HL-60 (cell line): ENCODE measurements at regions not wholly inside any gene's neighbourhood (a gene's known extent, or its start where the extent isn't known, plus 50 kb on each side); places are given as distances from the start of the nearest gene placed in this dataset.

Experiments used
- DNase-seq, 2 experiments: peaks; one replicate each; pipeline ENCODE4 v3.0.0-alpha.2; 2010 to 2020; ENCODE audit warnings: low read depth in 1 of 2, low spot score in 1 of 2
- H3K27ac ChIP-seq: fragments of 250-450 bp; sonication (Bioruptor Pico); replicated peaks from 2 replicates; pipeline ENCODE4 v1.5.1; 2020; ENCODE audit warnings: mild to moderate bottlenecking, moderate library complexity
- H3K27me3 ChIP-seq: fragments of 250-450 bp; sonication (Bioruptor Pico); 2 replicates; pipeline ENCODE4 v1.5.1; 2021; ENCODE audit warnings: mild to moderate bottlenecking, moderate library complexity; ENCODE audit not compliant: insufficient read depth, poor library complexity, severe bottlenecking
- H3K4me3 ChIP-seq: replicated peaks from 2 replicates; pipeline ENCODE4 v1.5.1; 2011; ENCODE audit warnings: mild to moderate bottlenecking, control low read depth, low read length; ENCODE audit not compliant: insufficient read depth
- CTCF ChIP-seq: IDR thresholded peaks from one replicate; pipeline ENCODE4 v1.5.1; 2011; ENCODE audit warnings: low read length, control low read depth, inconsistent platforms; ENCODE audit not compliant: insufficient read depth
- GABPA ChIP-seq: IDR thresholded peaks from 2 replicates; pipeline ENCODE4 v1.6.1; 2012; ENCODE audit warnings: low read depth
- POLR2AphosphoS5 ChIP-seq: IDR thresholded peaks from 2 replicates; pipeline ENCODE4 v1.6.1; 2012; ENCODE audit warnings: low read depth
- REST ChIP-seq: IDR thresholded peaks from 2 replicates; pipeline ENCODE4 v1.6.1; 2012; ENCODE audit warnings: low read depth; ENCODE audit not compliant: insufficient replicate concordance
- SPI1 ChIP-seq: IDR thresholded peaks from 2 replicates; pipeline ENCODE4 v1.6.1; 2012; ENCODE audit warnings: low read depth, mild to moderate bottlenecking, borderline replicate concordance

- H3K4me3 ChIP-seq, result no peak overlapping the region
- no peak for DNase-seq
- no peak for TF ChIP-seq CTCF
- no peak for TF ChIP-seq REST
- no peak for TF ChIP-seq SPI1
- no peak for TF ChIP-seq GABPA
- TF ChIP-seq POLR2AphosphoS5, result no peak
- no peak overlapping the region for H3K27ac ChIP-seq
- no peaks in the 10 kb centered on the region for H3K27me3 ChIP-seq
These were observed 465.0 kb upstream of the SOX11 start for GRCh38 chr2:5227062-5227699.

GRCh38 chr2:5229574-5229973 lies 462.6 kb upstream of the SOX11 start:
- DNase-seq, result no peak
- Histone ChIP-seq H3K27ac (no peak overlapping the region), H3K27me3 (no peaks in the 10 kb centered on the region), H3K4me3 (no peak overlapping the region)
- TF ChIP-seq SPI1 (no peak), REST (no peak), POLR2AphosphoS5 (no peak), CTCF (no peak), GABPA (no peak)

GRCh38 chr2:5230444-5230843 lies 461.7 kb upstream of the SOX11 start:
- Histone ChIP-seq H3K4me3 (no peak overlapping the region), H3K27ac (no peak overlapping the region), H3K27me3 (no peaks in the 10 kb centered on the region)
- TF ChIP-seq POLR2AphosphoS5 (no peak), REST (no peak), GABPA (no peak), CTCF (no peak), SPI1 (no peak)
- no peak for DNase-seq
